Cardiac muscle cell (in vitro differentiated cells and primary cell): ENCODE measurements at regions not wholly inside any gene's neighbourhood (a gene's known extent, or its start where the extent isn't known, plus 50 kb on each side); places are given as distances from the start of the nearest gene placed in this dataset.

ENCODE experiments used
- DNase-seq, 2 donors: peaks; one replicate each; pipeline versions ENCODE4 v3.0.0 to v3.0.0-alpha.2; 2010 to 2017; ENCODE audit warnings: low read depth in 1 of 2, low spot score in 1 of 2
- H3K27ac ChIP-seq: fragments of 200-600 bp; sonication (generic); 2 replicates; pipeline ENCODE4 v1.5.1; 2016
- H3K27me3 ChIP-seq: fragments of 200-600 bp; sonication (generic); 2 replicates; pipeline ENCODE4 v1.6.0; 2016; ENCODE audit warnings: control low read depth
- H3K36me3 ChIP-seq: fragments of 200-600 bp; sonication (generic); 2 replicates; pipeline ENCODE4 v1.5.1; 2016; ENCODE audit warnings: control low read depth
- H3K4me1 ChIP-seq: fragments of 200-600 bp; sonication (generic); 2 replicates; pipeline ENCODE4 v1.8.1; 2017; ENCODE audit warnings: low read depth, mild to moderate bottlenecking, mixed run types
- H3K4me3 ChIP-seq: fragments of 200-600 bp; sonication (generic); 2 replicates; pipeline ENCODE4 v1.5.1; 2016; ENCODE audit warnings: mild to moderate bottlenecking
- H3K9me3 ChIP-seq: fragments of 200-600 bp; sonication (generic); 2 replicates; pipeline ENCODE4 v1.5.1; 2017; ENCODE audit warnings: low read depth, mild to moderate bottlenecking, control low read depth
- TF ChIP-seq, protein P1 (sequence below): IDR thresholded peaks from 2 replicates; pipeline ENCODE4 v1.5.1; 2012; ENCODE audit warnings: low read depth, mild to moderate bottlenecking, low read length

DNA sequence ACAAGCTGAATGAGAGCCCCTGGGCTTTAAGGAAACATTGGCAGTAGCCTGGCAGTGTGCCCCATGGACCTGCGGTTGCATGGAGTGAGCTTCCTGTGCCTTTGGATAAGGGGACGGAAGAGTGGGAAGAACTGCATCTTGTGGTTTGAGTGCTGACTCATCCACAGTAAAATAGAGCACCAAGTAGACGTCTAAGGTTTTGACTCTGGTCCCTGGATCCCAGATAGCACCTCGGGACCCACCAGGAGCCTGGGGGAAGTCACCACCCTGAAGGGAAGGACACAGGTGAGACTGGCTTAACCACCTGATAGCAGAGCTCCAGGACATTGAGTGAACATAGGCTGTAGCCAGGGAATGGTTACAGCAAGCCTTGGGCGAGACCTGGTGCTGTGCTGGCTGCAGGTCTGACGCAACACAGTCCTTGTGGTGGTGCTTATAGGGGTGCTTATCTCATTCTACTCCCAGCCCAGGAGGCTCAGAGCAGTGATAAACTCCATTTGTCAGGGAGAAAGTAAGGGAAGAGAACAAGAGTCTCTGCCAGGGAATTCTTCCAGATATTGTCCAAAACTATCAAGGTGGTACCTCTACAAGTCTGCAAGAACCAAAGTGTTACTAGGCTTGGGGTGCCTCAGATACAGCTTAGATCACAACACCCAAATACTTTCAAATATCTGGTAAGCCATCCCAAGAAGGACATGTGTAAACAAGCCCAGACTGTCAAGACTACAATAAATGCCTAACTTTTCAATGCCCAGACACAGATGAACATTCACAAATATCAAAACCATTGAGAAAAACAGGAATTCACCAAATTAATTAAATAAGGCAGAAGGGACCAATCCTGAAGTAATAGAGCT is 123.6 kb upstream of the TET2 start:
- Histone ChIP-seq H3K4me1 (no peaks in the 10 kb centered on the region), H3K4me3 (no peak overlapping the region), H3K9me3 (no peaks in the 10 kb centered on the region), H3K27ac (no peak overlapping the region), H3K27me3 (no peaks in the 10 kb centered on the region), H3K36me3 (no peaks in the 10 kb centered on the region)
- TF ChIP-seq, protein P1, sequence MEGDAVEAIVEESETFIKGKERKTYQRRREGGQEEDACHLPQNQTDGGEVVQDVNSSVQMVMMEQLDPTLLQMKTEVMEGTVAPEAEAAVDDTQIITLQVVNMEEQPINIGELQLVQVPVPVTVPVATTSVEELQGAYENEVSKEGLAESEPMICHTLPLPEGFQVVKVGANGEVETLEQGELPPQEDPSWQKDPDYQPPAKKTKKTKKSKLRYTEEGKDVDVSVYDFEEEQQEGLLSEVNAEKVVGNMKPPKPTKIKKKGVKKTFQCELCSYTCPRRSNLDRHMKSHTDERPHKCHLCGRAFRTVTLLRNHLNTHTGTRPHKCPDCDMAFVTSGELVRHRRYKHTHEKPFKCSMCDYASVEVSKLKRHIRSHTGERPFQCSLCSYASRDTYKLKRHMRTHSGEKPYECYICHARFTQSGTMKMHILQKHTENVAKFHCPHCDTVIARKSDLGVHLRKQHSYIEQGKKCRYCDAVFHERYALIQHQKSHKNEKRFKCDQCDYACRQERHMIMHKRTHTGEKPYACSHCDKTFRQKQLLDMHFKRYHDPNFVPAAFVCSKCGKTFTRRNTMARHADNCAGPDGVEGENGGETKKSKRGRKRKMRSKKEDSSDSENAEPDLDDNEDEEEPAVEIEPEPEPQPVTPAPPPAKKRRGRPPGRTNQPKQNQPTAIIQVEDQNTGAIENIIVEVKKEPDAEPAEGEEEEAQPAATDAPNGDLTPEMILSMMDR = no peak
- DNase-seq = peak in 1 of 2 donors; percentile 89

DNA sequence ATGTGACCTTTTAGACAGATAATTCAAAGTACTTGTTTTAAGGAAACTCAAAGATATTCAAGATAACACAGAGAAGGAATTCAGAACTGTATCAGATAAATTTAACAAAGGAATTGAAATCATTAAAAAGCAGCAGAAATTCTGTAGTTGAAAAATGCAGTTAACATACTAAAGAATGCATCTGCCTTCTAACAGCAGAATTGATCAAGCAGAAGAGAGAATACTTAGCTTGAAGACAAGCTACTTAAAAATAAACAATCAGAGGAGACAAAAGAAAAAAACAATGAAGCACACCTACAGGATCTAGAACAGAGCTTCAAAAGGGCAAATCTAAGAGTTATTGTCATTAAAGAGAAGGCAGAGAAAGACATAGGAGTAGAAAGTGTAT is 123.0 kb upstream of the TET2 start:
- Histone ChIP-seq H3K4me3 (no peak overlapping the region), H3K9me3 (no peaks in the 10 kb centered on the region), H3K27me3 (no peaks in the 10 kb centered on the region), H3K36me3 (no peaks in the 10 kb centered on the region), H3K4me1 (no peaks in the 10 kb centered on the region), H3K27ac (no peak overlapping the region)
- TF ChIP-seq, protein P1 = no peak
- no peak for DNase-seq

DNA sequence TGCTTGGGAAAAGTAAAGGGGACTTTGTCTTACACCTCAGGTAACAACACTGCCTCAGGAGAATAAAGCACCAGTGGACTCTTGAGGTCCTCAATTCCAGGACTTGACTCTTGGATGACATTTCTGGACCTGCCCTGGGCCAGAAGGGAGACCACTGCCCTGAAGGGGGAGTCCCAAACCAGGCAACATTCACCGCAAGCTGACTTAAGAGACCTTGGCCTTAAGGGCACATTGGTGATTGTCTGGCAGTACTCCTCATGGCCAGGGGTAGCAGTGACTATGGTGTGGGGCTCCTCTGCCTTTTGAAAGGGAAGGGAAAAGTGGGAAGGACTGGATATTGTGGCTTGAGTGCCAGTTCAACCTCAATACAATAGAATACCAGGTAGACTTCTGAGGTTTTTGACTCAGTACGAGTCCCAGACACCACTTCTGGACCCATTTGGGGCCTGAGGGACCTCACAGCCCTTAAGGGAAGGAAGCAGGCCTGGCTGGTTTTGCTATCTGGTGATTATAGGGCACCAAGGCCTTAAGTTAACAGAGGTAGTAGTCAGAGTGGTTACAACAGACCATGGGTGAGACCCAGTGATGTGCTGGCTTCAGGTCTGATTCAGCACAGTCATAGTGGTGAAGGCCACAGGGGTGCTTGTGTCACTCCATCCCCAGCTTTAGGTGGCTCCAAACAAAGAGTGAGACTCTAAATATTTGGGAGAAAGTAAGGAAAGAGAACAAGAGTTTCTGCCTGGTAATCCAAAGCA is 121.2 kb upstream of the TET2 start:
- Histone ChIP-seq H3K36me3 (no peaks in the 10 kb centered on the region), H3K4me3 (no peak overlapping the region), H3K4me1 (no peaks in the 10 kb centered on the region), H3K27ac (no peak overlapping the region), H3K9me3 (no peaks in the 10 kb centered on the region), H3K27me3 (no peaks in the 10 kb centered on the region)
- DNase-seq = no peak
- TF ChIP-seq, protein P1 = no peak

DNA sequence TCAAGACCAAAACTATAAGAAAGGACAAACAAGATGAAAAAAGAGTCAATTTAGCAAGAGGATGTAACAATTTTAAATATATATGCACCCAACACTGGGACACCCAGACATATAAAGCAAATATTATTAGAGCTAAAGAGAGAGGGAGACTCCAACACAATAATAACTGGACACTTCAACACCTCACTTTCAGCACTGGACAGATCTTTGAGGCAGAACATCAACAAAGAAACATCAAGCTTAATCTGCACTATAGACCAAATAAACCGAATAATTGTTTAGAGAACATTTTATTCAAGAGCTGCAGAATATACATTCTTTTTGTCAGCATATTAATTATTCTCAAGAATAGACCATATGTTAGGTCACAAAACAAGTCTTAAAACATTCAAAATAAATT is 109.7 kb upstream of the TET2 start:
- Histone ChIP-seq H3K4me3 (no peak overlapping the region), H3K36me3 (no peaks in the 10 kb centered on the region), H3K9me3 (no peaks in the 10 kb centered on the region), H3K27me3 (no peaks in the 10 kb centered on the region), H3K4me1 (no peaks in the 10 kb centered on the region), H3K27ac (no peak overlapping the region)
- TF ChIP-seq, protein P1 = no peak
- DNase-seq = no peak

DNA sequence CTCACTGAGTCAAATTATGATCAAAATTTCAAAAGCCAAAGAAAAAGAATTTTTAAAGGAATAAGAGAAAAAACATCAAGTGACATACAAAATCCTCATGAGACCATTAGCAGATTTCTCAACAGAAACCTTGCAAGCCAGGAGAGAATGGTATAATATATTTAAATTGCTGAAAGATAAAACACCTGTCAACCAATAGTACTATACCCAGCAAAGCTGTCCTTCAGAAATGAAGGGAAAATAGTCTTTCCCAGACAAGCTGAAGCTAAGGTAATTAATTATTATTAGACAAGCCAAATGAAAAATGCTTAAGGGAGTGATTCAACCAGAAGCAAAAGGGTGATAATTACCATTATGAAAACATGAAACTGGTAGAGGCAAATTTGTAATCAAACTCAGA is 104.2 kb upstream of the TET2 start:
- Histone ChIP-seq H3K4me3 (no peak overlapping the region), H3K36me3 (no peaks in the 10 kb centered on the region), H3K27me3 (no peaks in the 10 kb centered on the region), H3K27ac (no peak overlapping the region), H3K4me1 (no peaks in the 10 kb centered on the region), H3K9me3 (no peaks in the 10 kb centered on the region)
- TF ChIP-seq, protein P1 = no peak
- no peak for DNase-seq
